Kidney (tissue), 13 donors: ENCODE measurements at regions not wholly inside any gene's neighbourhood (a gene's known extent, or its start where the extent isn't known, plus 50 kb on each side); places are given as distances from the start of the nearest gene placed in this dataset.

Experiments used
- DNase-seq, 5 donors: peaks; one replicate each; pipeline ENCODE4 v3.0.0-alpha.2; 2013 to 2020
- FAIRE-seq: peaks from 2 replicates; lab custom pipeline; 2012; peaks lifted over from hg19 to GRCh38; lab: Jason Lieb, UNC
- H3K27ac ChIP-seq, 2 donors: one replicate each; pipeline ENCODE4 v1.7.0; 2013; ENCODE audit warnings: low read depth in 2 of 2, low read length in 2 of 2, inconsistent platforms in 1 of 2
- H3K27me3 ChIP-seq: one replicate; pipeline ENCODE4 v1.7.1; 2013; ENCODE audit warnings: low read length, inconsistent platforms; ENCODE audit not compliant: control insufficient read depth, insufficient read depth
- H3K36me3 ChIP-seq, 3 donors: one replicate each; pipeline versions ENCODE4 v1.7.0 to v1.7.1; 2013; ENCODE audit warnings: low read length in 3 of 3, control low read depth in 1 of 3, inconsistent platforms in 1 of 3; ENCODE audit not compliant: insufficient read depth in 3 of 3, control insufficient read depth in 2 of 3
- H3K4me1 ChIP-seq, 3 donors: one replicate each; pipeline versions ENCODE4 v1.7.0 to v1.7.1; 2013; ENCODE audit warnings: low read length in 3 of 3, inconsistent platforms in 1 of 3, low read depth in 1 of 3; ENCODE audit not compliant: control insufficient read depth in 2 of 3, insufficient read depth in 2 of 3
- H3K4me3 ChIP-seq, 3 donors: one replicate each; pipeline versions ENCODE4 v1.7.0 to v1.8.1; 2013; ENCODE audit warnings: low read length in 3 of 3, control low read depth in 1 of 3, inconsistent platforms in 1 of 3
- H3K9ac ChIP-seq, 3 donors: one replicate each; pipeline versions ENCODE4 v1.7.0 to v1.7.1; 2013; ENCODE audit warnings: low read length in 3 of 3, control low read depth in 1 of 3, inconsistent platforms in 1 of 3
- H3K9me3 ChIP-seq, 3 donors: one replicate each; pipeline versions ENCODE4 v1.7.0 to v1.7.1; 2013; ENCODE audit warnings: low read length in 3 of 3, control low read depth in 1 of 3, inconsistent platforms in 1 of 3; ENCODE audit not compliant: control insufficient read depth in 2 of 3, insufficient read depth in 1 of 3
- CTCF ChIP-seq: IDR thresholded peaks from 3 replicates; pipeline ENCODE4 v1.5.1; 2012; ENCODE audit warnings: mild to moderate bottlenecking, moderate library complexity, borderline replicate concordance; ENCODE audit not compliant: insufficient read depth; ENCODE audit errors: extremely low read depth
- intact Hi-C: fragments of 100-400 bp; cut with DNase I; formaldehyde crosslinking; loops from one replicate; pipeline ENCODE4 v1.11.1; 2022
- donor health status: control.
- donor health status: control.
- donor health status: control.
- donor health status: control.
- donor health status: control.
- donor health status: DM: yes; HTN: yes; CAD: no.
- donor health status: Normal renal cell carcinoma (clear cell type).

DNA sequence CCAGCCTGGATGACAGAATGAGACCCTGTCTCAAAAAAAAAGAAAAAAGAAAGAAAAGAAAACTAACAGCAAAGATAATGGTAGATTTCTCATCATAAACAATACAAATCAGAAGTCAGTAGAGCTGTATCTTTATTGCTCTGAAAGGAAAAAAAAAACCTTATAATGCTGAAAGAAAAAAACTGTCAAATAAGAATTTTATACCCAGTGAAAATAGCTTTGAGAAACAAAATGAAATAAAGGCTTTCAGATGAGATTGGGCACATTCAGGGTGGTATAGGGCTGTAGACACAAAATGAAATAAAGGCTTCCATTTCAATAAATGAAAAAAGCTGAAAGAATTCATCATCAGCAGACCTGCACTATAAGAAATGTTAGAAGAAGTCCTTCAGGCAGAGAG is 105.0 kb upstream of the FOXN3 start:
- Histone ChIP-seq H3K36me3 (no peaks in the 10 kb centered on the region), H3K27me3 (no peaks in the 10 kb centered on the region), H3K4me3 (no peak overlapping the region), H3K27ac (no peak overlapping the region), H3K9ac (no peak overlapping the region), H3K9me3 (no peaks in the 10 kb centered on the region), H3K4me1 (no peaks in the 10 kb centered on the region)
- intact Hi-C loops = no loop called here
- FAIRE-seq (no peak), DNase-seq (no peak)
- TF ChIP-seq CTCF = no peak

DNA sequence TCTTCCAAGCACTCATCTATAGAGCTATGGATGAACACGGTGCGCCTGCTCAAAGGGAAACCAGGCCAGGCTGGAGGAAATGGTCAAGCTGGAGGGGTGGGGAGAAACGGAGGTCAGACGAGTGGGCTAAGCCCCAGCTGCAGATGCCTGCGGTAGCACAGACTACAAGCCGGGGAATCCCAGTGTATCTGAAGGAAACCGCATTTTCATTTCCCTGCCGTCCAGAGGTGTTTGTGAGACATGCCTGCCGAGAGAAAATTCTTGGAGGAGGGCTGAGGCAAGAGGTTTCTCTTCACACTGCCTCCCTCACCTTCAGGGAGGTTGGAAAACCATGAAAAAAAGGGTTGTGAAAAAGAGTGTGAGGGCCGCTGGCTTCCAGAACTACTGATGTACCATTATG is 102.0 kb upstream of the FOXN3 start:
- Histone ChIP-seq H3K36me3 (no peaks in the 10 kb centered on the region), H3K9ac (no peak overlapping the region), H3K27ac (no peak overlapping the region), H3K4me3 (no peak overlapping the region), H3K4me1 (no peaks in the 10 kb centered on the region), H3K9me3 (no peaks in the 10 kb centered on the region), H3K27me3 (no peaks in the 10 kb centered on the region)
- no peak for TF ChIP-seq CTCF
- intact Hi-C loops = no loop called here
- FAIRE-seq (no peak), DNase-seq (no peak)

DNA sequence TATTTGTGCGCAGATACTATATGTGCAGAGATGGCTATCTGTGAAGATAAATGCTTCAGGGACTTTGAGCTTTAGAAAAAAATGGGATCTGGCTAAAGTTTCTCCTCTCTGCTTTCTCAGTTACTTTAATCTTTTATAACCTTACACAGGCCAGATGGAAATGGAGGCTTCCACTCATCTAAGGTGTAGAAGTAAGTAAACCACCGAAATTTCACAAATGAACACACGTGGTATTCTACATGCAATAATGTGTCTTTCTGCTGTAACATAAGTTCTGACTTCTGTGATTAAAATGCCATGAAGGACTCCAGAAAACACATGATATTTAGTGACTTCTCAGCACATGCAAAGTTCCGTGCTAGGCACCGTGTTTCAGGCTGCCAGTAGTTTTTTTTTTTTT is 99.1 kb upstream of the FOXN3 start:
- TF ChIP-seq CTCF = no peak
- no peaks in the 10 kb centered on the region for H3K27me3 ChIP-seq
- H3K36me3 ChIP-seq = no peaks in the 10 kb centered on the region
- DNase-seq (no peak), FAIRE-seq (no peak)
- no peaks in the 10 kb centered on the region for H3K4me1 ChIP-seq
- H3K4me3 ChIP-seq = no peak overlapping the region
- no peak overlapping the region for H3K9ac ChIP-seq
- H3K9me3 ChIP-seq = no peaks in the 10 kb centered on the region
- no peak overlapping the region for H3K27ac ChIP-seq
- intact Hi-C loops = no loop called here

DNA sequence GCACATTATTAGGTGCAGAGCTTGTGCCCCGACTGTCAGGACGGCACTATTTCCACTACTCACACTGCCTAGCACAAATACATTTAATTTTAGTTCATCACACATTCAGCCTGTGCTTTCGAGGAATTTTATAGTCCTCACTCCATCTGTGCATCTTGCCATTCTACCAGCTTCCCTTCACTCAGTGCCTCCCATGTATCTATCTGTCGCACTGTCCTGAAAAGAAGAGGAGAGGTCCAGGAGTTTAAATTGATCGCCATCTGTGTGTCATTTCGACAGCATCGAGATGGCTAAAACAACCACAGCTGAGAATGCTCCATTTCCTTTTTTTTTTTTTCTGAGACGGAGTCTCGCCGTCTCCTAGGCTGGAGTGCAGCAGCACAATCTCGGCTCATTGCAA is 97.6 kb upstream of the FOXN3 start:
- FAIRE-seq (no peak), DNase-seq (no peak)
- Histone ChIP-seq H3K9me3 (no peaks in the 10 kb centered on the region), H3K27ac (no peak overlapping the region), H3K27me3 (no peaks in the 10 kb centered on the region), H3K4me3 (no peak overlapping the region), H3K4me1 (no peaks in the 10 kb centered on the region), H3K9ac (no peak overlapping the region), H3K36me3 (no peaks in the 10 kb centered on the region)
- no peak for TF ChIP-seq CTCF
- intact Hi-C loops = no loop called here
